Medulla oblongata (tissue), 1 donor: ENCODE measurements at regions not wholly inside any gene's neighbourhood (a gene's known extent, or its start where the extent isn't known, plus 50 kb on each side); places are given as distances from the start of the nearest gene placed in this dataset.

ENCODE experiments used
- DNase-seq: peaks from one replicate; pipeline ENCODE4 v3.0.0-alpha.2; 2015; ENCODE audit errors: extremely low spot score

GRCh38 chr4:153850533-153851280, 61.8 kb upstream of the SFRP2 start:
- DNase-seq = no peak

GRCh38 chr4:153844144-153844543, 55.3 kb upstream of the SFRP2 start:
- DNase-seq = no peak
